B cell (primary cell): ENCODE measurements at regions not wholly inside any gene's neighbourhood (a gene's known extent, or its start where the extent isn't known, plus 50 kb on each side); places are given as distances from the start of the nearest gene placed in this dataset.

Experiments
- ATAC-seq: fragments of 200-7000 bp; cut with Tn5 transposase; one replicate; pipeline ENCODE4 v1.10.0; 2021; ENCODE audit warnings: low read depth, mild to moderate bottlenecking, moderate number of reproducible peaks, moderate library complexity
- CTCF ChIA-PET: fragments of 350-600 bp; sonication (Branson Sonifier 250); formaldehyde crosslinking; loops from one replicate; lab custom pipeline; 2021; ENCODE audit warnings: antibody characterized with exemption, inconsistent platforms; lab: Charles Lee
- POLR2A ChIA-PET: fragments of 350-600 bp; sonication (Branson Sonifier 250); formaldehyde crosslinking; loops from one replicate; lab custom pipeline; 2021; ENCODE audit warnings: antibody characterized with exemption; lab: Charles Lee
- DNase-seq: peaks from one replicate; pipeline ENCODE4 v3.0.0; 2013
- H2AFZ ChIP-seq: 2 replicates; pipeline ENCODE4 v1.6.1; 2012; ENCODE audit warnings: mild to moderate bottlenecking, low read depth, low read length; ENCODE audit not compliant: insufficient read depth, poor library complexity, severe bottlenecking
- H3K27ac ChIP-seq, 2 donors: 1 replicate in 1 of 2; 2 replicates in 1 of 2; pipeline ENCODE4 v1.5.1; 2012 to 2013; ENCODE audit warnings: low read length in 2 of 2, mild to moderate bottlenecking in 2 of 2, moderate library complexity in 1 of 2
- H3K27me3 ChIP-seq, 4 experiments: fragments of 200-600 bp in 1 of 4; sonication (generic) in 1 of 4; replicated peaks in 1 of 4; 1 replicate in 2 of 4; 2 replicates in 2 of 4; pipeline versions ENCODE4 v1.6.1 to v1.7.0; 2013 to 2016; ENCODE audit warnings: low read length in 3 of 4, mild to moderate bottlenecking in 2 of 4, mixed read lengths in 1 of 4, moderate library complexity in 1 of 4; ENCODE audit not compliant: insufficient read depth in 4 of 4, control insufficient read depth in 3 of 4; ENCODE audit errors: control extremely low read depth in 1 of 4
- H3K36me3 ChIP-seq, 2 experiments: replicated peaks in 1 of 2; 1 replicate in 1 of 2; 2 replicates in 1 of 2; pipeline versions ENCODE4 v1.6.1 to v1.7.1; 2013; ENCODE audit warnings: low read length in 1 of 2; ENCODE audit not compliant: insufficient read depth in 2 of 2, control insufficient read depth in 1 of 2; ENCODE audit errors: control extremely low read depth in 1 of 2, extremely low read depth in 1 of 2
- H3K4me1 ChIP-seq, 2 donors: fragments of 200-600 bp in 1 of 2; sonication (generic) in 1 of 2; 1 replicate in 1 of 2; 2 replicates in 1 of 2; pipeline versions ENCODE4 v1.5.1 to v1.6.1; 2013 to 2017; ENCODE audit warnings: low read length in 2 of 2; ENCODE audit not compliant: control insufficient read depth in 2 of 2, insufficient read depth in 2 of 2
- H3K4me2 ChIP-seq: replicated peaks from 2 replicates; pipeline ENCODE3; 2012; ENCODE audit warnings: mild to moderate bottlenecking, low read depth, low read length; ENCODE audit not compliant: poor library complexity, severe bottlenecking
- H3K4me3 ChIP-seq, 5 experiments: fragments of 200-600 bp in 1 of 5; sonication (generic) in 1 of 5; 1 replicate in 3 of 5; 2 replicates in 2 of 5; pipeline versions ENCODE4 v1.5.1 to v1.7.0; 2011 to 2016; ENCODE audit warnings: low read length in 4 of 5, mild to moderate bottlenecking in 4 of 5, low read depth in 2 of 5, control low read depth in 1 of 5, moderate library complexity in 1 of 5; ENCODE audit not compliant: insufficient read depth in 1 of 5; ENCODE audit errors: control extremely low read depth in 1 of 5, extremely low read depth in 1 of 5
- H3K79me2 ChIP-seq: fragments of 200-600 bp; sonication (generic); one replicate; pipeline ENCODE4 v1.6.0; 2016; ENCODE audit warnings: low read length; ENCODE audit not compliant: control insufficient read depth, insufficient read depth
- H3K9ac ChIP-seq: fragments of 200-600 bp; sonication (generic); 2 replicates; pipeline ENCODE4 v1.6.1; 2017; ENCODE audit warnings: mild to moderate bottlenecking, low read length, moderate library complexity
- H3K9me3 ChIP-seq, 3 donors: one replicate each; pipeline versions ENCODE4 v1.6.1 to v1.7.1; 2013; ENCODE audit warnings: low read length in 2 of 3; ENCODE audit not compliant: control insufficient read depth in 2 of 3, insufficient read depth in 1 of 3; ENCODE audit errors: control extremely low read depth in 1 of 3
- H4K20me1 ChIP-seq: 2 replicates; pipeline ENCODE4 v1.6.0; 2012; ENCODE audit warnings: mild to moderate bottlenecking, low read length; ENCODE audit not compliant: insufficient read depth, control insufficient read depth, poor library complexity, severe bottlenecking
- H3K27ac Mint-ChIP-seq: one replicate; pipeline ENCODE4 v1.8.0; 2021; ENCODE audit warnings: mixed read lengths
- H3K27me3 Mint-ChIP-seq: one replicate; pipeline ENCODE4 v1.8.0; 2021; ENCODE audit warnings: mixed read lengths
- H3K4me1 Mint-ChIP-seq: one replicate; pipeline ENCODE4 v1.8.0; 2021; ENCODE audit warnings: mixed read lengths
- H3K4me3 Mint-ChIP-seq: one replicate; pipeline ENCODE4 v1.8.0; 2021; ENCODE audit warnings: mixed read lengths
- H3K9me3 Mint-ChIP-seq: one replicate; pipeline ENCODE4 v1.8.0; 2022; ENCODE audit warnings: mixed read lengths; ENCODE audit not compliant: insufficient read depth
- CTCF ChIP-seq: fragments of 200-600 bp; IDR thresholded peaks from one replicate; pipeline ENCODE4 v1.8.0; 2022; ENCODE audit warnings: antibody characterized with exemption, mild to moderate bottlenecking
- EZH2 ChIP-seq: IDR thresholded peaks from 2 replicates; pipeline ENCODE4 v1.6.1; 2012; ENCODE audit warnings: borderline replicate concordance, low read depth, mild to moderate bottlenecking, moderate library complexity, low read length; ENCODE audit not compliant: insufficient read depth, poor library complexity, severe bottlenecking
- WGBS: methylation state at CpG from one replicate; pipeline ENCODE4 v1.1.5; 2013; ENCODE audit warnings: missing lambda C conversion rate; ENCODE audit not compliant: insufficient coverage; 5-methylcytosine and 5-hydroxymethylcytosine counted together
- intact Hi-C: fragments of 100-400 bp; cut with micrococcal nuclease; formaldehyde crosslinking; loops from one replicate; pipeline ENCODE4 v1.10.0; 2022

DNA sequence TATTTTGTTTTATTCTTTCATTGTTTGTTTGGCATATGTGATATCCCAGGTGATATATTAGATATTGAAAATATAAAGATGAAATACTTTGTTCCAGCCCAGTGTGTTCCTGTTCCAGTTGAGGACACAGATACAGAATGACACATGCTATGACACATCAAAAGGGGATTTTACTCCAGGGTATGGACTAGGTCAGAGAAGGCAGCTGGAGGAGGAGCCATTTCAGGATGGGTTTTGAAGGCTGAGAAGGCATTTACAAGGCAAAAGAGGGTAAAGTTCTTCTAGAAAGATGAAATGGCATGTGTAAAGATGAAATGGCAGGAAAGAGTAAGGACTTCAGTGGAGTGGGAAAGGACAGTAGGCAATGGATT is 163.8 kb downstream of the ZIC1 start:
- H3K27me3 Mint-ChIP-seq = no peaks in the 10 kb centered on the region
- ChIA-PET CTCF (no interaction called here), POLR2A (no interaction called here)
- no peak overlapping the region for H3K27ac Mint-ChIP-seq
- no peak overlapping the region for H3K4me3 Mint-ChIP-seq
- Histone ChIP-seq H3K79me2 (no peaks in the 10 kb centered on the region), H3K4me3 (no peak overlapping the region), H3K36me3 (no peaks in the 10 kb centered on the region), H3K27ac (no peak overlapping the region), H3K27me3 (no peaks in the 10 kb centered on the region), H3K9ac (no peak overlapping the region), H3K9me3 (peaks cover 0 to 4% (median 1%) of the 10 kb centered on the region in 3 donors), H4K20me1 (no peaks in the 10 kb centered on the region), H2AFZ (no peak overlapping the region), H3K4me1 (no peaks in the 10 kb centered on the region), H3K4me2 (no peak overlapping the region)
- intact Hi-C loops = no loop called here
- no peak for DNase-seq
- TF ChIP-seq EZH2 (no peak), CTCF (no peak)
- ATAC-seq = no peak
- H3K9me3 Mint-ChIP-seq = peaks cover 2% of the 10 kb centered on the region
- H3K4me1 Mint-ChIP-seq = no peaks in the 10 kb centered on the region

DNA sequence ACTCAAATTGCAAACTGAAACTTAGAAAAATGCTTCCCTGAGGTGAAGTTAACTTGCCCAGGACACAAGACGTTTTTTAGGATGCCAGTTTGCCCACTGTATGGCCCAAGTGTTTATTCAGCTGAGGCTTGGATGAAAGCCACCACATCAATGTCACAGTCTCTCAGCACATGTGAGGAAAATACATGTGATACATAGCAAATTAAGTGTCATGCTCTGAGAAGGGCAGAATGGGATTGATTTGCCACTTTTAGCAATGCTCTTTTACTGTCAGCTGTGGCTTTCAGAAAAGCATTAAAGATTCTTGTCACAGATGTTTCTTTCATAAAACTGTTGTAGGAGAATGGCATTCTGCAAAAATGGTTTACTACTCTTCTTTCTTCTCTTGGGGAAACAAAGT is 165.5 kb downstream of the ZIC1 start:
- intact Hi-C loops = no loop called here
- POLR2A ChIA-PET = no interaction called here
- Mint-ChIP-seq H3K4me1 (no peaks in the 10 kb centered on the region), H3K4me3 (no peak overlapping the region), H3K9me3 (peaks cover 2% of the 10 kb centered on the region), H3K27me3 (no peaks in the 10 kb centered on the region), H3K27ac (no peak overlapping the region)
- TF ChIP-seq CTCF = no peak
- WGBS = no CpG with 5 or more reads among the region's 1 CpG
- Histone ChIP-seq H3K27me3 (no peaks in the 10 kb centered on the region), H3K4me3 (no peak overlapping the region), H3K4me1 (no peaks in the 10 kb centered on the region), H3K4me2 (no peak overlapping the region), H3K9me3 (no peaks in the 10 kb centered on the region), H3K27ac (no peak overlapping the region), H4K20me1 (no peaks in the 10 kb centered on the region), H3K36me3 (no peaks in the 10 kb centered on the region), H3K79me2 (no peaks in the 10 kb centered on the region), H2AFZ (no peak overlapping the region), H3K9ac (no peak overlapping the region)
- CTCF ChIA-PET = no interaction called here
- ATAC-seq (no peak), DNase-seq (no peak)
